Stimulated activated naive CD4-positive, alpha-beta T cell treated with Interleukin-2 at 50 U/mL for 16 hours (primary cell): ENCODE measurements at regions not wholly inside any gene's neighbourhood (a gene's known extent, or its start where the extent isn't known, plus 50 kb on each side); places are given as distances from the start of the nearest gene placed in this dataset.

Experiments used
- DNase-seq: peaks from one replicate; lab custom pipeline; 2025; lab: John Stamatoyannopoulos, UW

DNA sequence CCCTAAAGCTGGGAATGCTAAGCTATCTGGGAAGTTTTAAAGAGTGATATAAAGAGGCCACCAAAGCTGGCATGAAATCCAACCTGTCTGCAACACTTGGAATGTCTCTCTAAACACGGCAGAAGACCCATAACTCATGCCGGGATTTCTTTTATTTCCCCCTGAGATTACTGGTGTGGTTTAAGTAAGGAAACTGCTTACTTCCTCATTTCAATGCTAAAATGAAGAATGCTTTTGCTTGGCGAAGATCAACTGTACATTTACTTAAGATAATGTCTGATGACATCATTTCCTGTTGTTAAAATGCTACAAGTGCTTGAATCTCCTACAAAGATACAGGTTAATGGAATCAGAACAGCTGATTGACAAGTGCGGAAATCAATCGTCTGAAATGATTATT lies 353.8 kb upstream of the SALL3 start:
- DNase-seq = no peak

GRCh38 chr18:78627551-78628346 lies 351.9 kb upstream of the SALL3 start:
- no peak for DNase-seq

DNA sequence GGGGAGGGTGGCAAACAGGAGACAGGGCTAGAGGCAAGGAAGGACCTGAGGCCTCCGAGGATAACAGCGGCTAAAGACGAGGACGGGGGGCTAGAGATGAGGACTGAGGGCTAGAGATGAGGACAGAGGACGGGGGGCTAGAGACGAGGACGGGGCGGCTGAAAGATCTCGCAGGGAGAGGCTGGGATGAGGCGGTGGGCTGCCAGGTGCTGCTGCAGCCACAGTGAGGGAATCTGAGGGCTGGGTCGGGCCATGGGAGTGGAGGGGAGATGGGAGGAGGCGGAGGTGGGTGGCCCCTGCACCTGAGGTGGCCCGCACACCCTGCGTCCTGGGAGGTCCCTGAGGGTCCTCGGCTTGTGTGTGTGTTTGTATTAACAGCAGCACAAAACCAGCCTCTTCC lies 350.2 kb upstream of the SALL3 start:
- DNase-seq = no peak

GRCh38 chr18:78630356-78630755 lies 349.3 kb upstream of the SALL3 start:
- no peak for DNase-seq

GRCh38 chr18:78630981-78631510 lies 348.6 kb upstream of the SALL3 start:
- no peak for DNase-seq

DNA sequence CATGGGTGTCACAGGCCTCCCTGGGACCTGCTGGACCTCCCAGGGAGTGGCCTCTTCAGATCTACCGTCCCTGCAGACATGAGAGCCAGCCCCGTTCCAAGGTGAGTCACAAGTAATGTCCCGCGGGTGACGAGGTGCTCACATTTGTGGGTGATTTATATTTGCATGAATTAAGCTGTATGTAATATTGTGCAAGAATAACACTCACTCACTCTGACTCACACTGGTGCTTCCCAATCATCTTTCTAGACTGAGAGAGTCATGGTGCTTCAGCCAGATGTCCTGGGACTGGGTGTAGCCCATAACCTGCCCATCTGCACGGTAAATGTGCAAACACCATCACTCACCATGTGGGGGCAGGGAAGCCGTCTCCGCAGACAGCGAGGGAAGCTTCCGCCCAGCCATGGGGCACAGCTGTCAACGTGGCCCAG lies 347.5 kb upstream of the SALL3 start:
- DNase-seq = no peak

DNA sequence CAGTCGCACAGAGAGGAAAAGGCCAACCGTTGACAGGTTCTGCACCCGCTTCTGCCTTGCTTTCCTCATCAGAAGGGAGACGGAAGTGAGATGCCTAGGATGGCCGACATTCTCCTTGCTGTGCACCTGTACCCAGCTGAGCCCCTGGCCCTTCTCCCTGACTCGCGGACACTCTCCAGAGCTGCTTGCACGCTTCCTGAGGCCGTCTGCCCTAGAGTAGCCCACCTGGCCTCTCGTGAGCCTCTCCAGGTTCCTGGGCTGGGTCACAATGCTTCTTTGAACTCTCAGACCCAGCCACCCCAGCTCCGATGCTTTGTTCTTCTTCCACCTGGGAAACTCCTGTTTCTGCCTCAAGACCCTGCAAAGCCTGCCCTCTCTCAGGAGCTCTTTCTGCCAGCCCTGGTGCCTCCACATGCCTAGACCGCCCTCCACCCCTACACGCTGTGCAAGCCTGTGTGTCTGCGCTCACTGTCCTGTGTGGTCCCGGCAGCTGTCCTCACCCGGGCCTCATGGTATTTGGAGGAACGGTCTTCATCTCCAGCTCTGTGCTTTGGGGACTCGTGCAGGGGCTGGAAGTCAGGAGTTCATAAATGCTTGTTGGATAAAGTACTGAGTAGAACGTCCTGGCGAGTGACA lies 345.4 kb upstream of the SALL3 start:
- DNase-seq = no peak

DNA sequence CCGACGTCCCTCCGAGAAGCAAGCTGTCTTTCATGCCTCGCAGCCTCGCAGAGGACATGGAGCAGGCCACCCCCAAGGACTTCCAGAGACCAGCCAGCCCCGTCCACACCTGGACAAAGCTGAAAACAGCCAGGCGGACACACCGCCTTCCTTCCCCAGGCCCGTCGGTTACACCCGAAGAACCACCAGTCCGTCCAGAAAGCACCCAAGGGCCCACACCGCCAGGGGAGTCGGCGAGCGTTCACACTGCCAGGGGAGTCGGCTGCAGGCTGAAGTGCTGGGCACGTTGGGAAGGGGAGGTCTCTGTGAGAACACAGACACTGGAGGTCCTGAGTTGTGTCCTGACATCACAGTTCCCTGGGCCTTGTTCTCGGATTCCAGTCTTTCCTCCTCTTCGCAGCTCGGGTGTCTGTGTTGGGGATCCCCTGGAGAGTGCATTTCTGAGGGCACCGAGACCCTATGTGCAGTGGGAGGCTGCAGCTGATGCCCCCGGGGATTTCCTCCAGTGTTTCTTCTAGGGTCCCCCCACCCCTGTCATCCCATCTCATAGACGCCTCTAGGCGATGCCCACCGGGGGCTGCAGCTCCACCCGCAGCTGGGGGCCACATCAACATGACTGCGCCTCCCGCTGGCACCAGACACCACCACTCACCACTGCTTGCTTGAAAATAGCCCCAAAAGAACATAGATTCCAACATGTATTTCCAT lies 344.4 kb upstream of the SALL3 start:
- no peak for DNase-seq

DNA sequence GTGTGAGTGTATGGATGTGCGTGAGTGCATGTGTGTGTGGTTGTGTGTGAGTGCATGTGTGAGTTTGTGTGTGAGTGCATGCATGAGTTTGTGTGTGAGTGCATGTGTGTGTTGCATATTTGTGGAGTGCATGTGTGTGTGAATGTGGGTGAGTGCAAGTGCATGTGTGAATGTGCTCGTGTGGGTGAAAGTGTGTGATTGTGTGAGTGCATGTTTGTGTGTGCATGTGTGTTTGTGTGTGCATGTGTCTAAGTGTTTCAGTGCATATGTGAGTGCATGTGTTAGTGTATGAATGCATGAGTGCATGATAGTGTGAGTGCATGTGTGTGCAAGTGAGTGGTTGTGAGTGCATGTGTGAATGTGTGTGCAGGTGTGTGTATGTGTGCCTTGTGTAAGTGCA lies 343.4 kb upstream of the SALL3 start:
- no peak for DNase-seq

- DNase-seq = no peak
Measured at GRCh38 chr18:78637442-78638402, 341.9 kb upstream of the SALL3 start.

DNA sequence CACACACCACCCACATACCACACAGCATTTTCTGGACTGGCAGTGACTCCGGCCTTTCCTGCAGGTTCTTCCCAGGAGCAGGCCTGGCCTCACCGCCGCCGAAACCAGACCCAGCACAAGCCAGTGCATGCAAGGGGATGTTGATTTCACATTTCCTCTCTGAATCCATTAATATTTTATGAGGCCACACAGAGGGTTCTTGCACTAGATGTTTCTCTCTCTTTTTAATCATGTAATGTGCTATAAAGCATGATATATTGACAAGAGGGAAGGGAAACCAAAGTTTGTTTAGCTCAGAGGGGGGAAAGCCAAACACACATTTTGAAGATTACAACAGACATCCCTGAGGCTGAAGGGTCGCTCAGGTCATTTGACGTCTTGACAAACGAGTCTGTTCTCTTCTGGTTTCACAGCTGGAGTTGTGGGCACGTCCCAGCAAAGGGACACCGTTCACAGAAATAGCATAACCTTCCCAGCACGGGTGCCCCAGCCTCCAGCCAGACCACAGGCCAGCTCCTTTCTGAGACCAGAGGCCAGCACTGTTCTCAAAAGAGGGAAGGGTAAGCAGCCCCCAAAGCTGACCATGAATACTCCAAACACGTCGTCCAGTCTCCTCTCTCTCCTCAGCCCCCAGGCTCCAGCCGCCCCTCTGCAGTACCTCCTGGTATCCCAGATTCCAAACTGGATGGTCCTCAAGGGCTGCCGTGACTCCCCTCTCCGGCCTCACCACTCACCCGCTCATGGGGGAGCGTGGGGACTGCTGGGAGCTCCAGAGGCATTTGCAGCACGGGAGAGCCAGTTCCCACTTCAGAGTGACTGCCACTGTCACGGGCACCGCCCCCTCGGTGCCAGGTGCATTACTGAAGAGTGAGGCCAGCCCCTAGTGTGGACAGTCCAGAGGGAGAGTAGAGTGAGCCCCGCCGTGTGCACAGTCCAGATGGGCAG lies 340.3 kb upstream of the SALL3 start:
- DNase-seq = no peak

- DNase-seq = no peak
Measured at GRCh38 chr18:78640246-78640995, 339.2 kb upstream of the SALL3 start.

DNA sequence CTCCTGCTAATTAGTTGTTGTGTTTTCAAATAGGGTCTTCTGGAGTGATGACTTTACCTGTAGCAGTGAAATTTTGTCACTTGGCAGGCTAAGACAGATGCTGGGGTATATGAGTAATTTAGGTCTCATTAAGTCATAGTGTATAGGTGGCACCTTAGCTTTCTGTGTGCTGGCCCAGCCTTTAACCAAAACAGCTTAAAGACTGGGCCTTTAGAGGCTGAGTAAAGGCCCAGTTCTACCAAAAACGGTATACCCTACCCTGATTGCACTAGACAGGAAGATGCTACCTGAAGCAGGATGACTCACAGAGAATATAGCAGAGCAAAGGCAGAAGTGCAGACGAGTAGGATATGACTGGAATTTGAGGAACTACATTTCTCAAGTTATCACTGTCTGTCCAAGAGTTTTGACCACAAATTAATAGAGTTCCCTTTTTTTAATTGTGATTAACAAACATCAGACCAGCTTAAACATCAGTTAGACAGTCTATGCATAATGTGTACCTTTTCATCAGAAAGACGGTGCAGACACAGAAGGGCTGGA lies 337.9 kb upstream of the SALL3 start:
- no peak for DNase-seq

DNA sequence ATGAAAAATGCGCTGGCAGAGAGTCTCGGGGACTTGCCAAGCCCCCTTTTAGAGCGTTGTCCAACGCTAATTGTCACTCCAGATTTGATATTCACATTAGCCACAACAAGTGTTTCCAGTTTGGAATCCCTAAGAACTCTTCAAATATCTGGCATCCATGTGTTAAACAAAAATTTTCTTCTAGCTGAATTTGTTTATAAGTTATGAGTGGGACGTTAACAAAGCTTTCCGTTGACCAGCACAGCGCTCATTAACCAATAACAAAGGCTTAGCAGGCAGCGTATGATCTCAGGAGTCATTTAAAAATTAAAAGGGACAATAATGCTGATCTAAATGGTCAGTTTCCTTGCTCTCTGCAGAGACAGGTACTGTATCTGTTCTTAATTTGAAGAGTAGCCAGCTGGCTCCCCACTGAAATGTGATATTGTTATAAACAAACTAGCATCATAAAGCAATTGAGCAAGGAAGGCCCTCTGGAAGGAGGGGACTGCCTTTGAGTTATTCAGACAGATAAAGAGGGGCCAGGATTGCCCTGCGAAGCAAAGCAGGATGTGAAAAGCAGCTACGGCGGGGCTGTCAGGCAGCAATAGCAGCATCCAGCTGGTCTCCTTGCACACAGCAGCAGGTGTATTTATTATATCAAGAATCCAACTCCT lies 337.2 kb upstream of the SALL3 start:
- DNase-seq = no peak

DNA sequence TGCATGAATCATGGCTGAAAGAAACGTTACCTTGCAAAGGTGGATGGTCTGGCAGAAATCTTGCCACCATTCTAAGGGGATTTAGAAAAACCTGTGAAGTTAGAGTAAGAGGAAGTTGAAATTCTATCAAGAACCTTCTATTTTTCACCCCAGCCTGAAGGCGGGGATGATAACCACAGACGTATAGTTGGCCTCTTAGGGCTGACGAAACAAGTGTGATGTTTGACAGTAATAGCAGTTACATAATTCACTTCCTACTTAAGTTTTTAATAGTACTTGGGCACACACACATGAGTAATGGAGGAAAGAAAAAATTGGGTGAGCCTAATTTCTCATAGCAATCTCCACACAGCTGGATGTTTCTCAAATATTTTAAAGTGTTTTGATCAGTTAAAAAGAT lies 336.6 kb upstream of the SALL3 start:
- no peak for DNase-seq

DNA sequence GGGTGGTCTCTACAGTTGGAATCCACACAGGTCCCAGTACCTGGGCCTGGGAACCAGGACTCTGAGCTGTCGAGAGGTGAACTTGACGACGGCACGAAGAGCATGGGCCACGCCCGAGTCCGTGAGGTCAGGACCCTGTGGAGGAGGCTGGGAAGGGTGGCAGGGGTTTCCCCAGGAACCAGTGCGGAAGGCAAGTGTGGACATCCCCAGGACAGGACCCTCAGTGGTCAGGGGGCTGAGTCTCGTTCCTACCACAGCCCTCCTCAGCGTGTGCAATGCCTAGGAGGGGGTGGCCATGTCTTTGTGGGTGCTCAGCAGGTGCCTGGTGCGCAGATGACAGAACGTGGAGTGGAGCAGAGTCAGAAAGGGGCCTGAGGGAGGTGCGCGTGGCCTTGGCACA lies 335.6 kb upstream of the SALL3 start:
- DNase-seq = no peak

- no peak for DNase-seq
Measured at GRCh38 chr18:78645216-78645615, 334.4 kb upstream of the SALL3 start.

DNA sequence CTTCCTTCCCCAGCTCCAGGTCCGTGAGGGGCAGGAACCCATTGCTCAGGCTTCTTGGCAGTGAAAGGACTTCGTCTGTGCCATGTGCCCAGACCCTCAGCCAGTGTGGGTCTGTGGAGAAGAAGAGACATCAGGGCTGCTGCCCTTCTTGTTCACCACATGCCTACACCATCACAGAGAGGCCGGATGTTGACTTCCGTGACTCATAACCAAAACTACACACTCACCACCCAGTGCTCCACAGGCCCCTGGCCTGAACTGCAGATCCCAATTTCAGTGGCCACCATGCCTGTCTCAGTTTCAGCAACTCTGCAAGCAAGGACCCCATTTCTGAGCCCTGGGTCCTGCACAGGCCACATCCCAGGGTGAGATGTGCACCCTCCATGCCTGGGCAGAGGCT lies 332.6 kb upstream of the SALL3 start:
- no peak for DNase-seq

DNA sequence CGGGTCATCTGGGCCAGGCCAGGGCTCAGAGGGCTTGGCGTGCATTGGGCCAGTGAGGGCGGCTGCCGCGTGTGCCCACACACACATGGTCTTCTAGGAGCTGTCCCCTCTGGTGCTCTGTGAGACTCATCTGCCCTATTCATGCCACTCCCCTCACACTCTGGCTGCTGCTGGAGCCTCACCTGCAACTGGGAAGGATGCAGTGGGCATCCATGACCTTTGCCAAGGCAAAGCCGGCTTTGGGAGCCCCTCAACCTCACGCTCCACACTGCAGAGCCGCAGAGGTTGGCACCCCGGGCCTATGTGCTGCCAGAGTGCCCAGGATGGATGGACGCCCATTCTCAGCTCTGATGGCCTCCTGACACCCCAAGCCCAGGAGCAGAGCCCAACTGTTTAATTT lies 330.2 kb upstream of the SALL3 start:
- DNase-seq = no peak
